ENCODE measurements at regions not wholly inside any gene's neighbourhood (a gene's known extent, or its start where the extent isn't known, plus 50 kb on each side); places are given as distances from the start of the nearest gene placed in this dataset.
"Not testable (repeated sequence)": the region's sequence is repeated elsewhere in the genome, so short reads cannot be mapped to it uniquely, and the experiment has no call there.

GRCh38 chr5:57923094-57923493 lies 440.5 kb upstream of the ACTBL2 start:
- not testable (repeated sequence) for H3K23ac ChIP-seq (ENCODE audit: low read length); H2BK5ac ChIP-seq (ENCODE audit: low read length); H3K56ac ChIP-seq (ENCODE audit: low read length); H3K79me2 ChIP-seq (ENCODE audit: control insufficient read depth, insufficient read depth, low read length); H3K4ac ChIP-seq (ENCODE audit: low read depth, low read length); H2AK5ac ChIP-seq (ENCODE audit: low read length); H3K18ac ChIP-seq (ENCODE audit: low read length); H4K5ac ChIP-seq (ENCODE audit: low read length); H2BK15ac ChIP-seq (replicated peaks; ENCODE audit: low read depth); H3K79me1 ChIP-seq (ENCODE audit: low read length); H4K8ac ChIP-seq (ENCODE audit: low read depth, low read length); H3K27me3 ChIP-seq (ENCODE audit: insufficient read depth, low read length, poor library complexity); H3K4me3 ChIP-seq (ENCODE audit: low read length); DNase-seq; H3K4me2 ChIP-seq (ENCODE audit: low read length); H2BK120ac ChIP-seq (ENCODE audit: low read depth, low read length); H3K27ac ChIP-seq (ENCODE audit: low read depth, low read length); H3K36me3 ChIP-seq (ENCODE audit: control insufficient read depth, insufficient read depth, low read length); H3K9ac ChIP-seq (ENCODE audit: low read length); H3K4me1 ChIP-seq (ENCODE audit: control insufficient read depth, low read depth, low read length)
- WGBS (ENCODE audit: extremely low coverage, insufficient coverage, low lambda C conversion rate), result no CpG with 5 or more reads among the region's 6 CpGs

GRCh38 chr5:57917004-57917403 lies 434.4 kb upstream of the ACTBL2 start:
- no peak overlapping the region for H3K18ac ChIP-seq (ENCODE audit: low read length)
- no peak overlapping the region for H3K4ac ChIP-seq (ENCODE audit: low read depth, low read length)
- H3K4me1 ChIP-seq (ENCODE audit: control insufficient read depth, low read depth, low read length), result no peaks in the 10 kb centered on the region
- no peak overlapping the region for H3K4me3 ChIP-seq (ENCODE audit: low read length)
- no peak overlapping the region for H4K8ac ChIP-seq (ENCODE audit: low read depth, low read length)
- H3K36me3 ChIP-seq (ENCODE audit: control insufficient read depth, insufficient read depth, low read length), result no peaks in the 10 kb centered on the region
- no peak overlapping the region for H3K23ac ChIP-seq (ENCODE audit: low read length)
- no peak overlapping the region for H3K56ac ChIP-seq (ENCODE audit: low read length)
- no peak overlapping the region for H2BK120ac ChIP-seq (ENCODE audit: low read depth, low read length)
- H2AK5ac ChIP-seq (ENCODE audit: low read length), result no peak overlapping the region
- H2BK15ac ChIP-seq (replicated peaks; ENCODE audit: low read depth), result no peak overlapping the region
- H3K27me3 ChIP-seq (ENCODE audit: insufficient read depth, low read length, poor library complexity), result no peaks in the 10 kb centered on the region
- H2BK5ac ChIP-seq (ENCODE audit: low read length), result no peak overlapping the region
- H3K79me1 ChIP-seq (ENCODE audit: low read length), result no peaks in the 10 kb centered on the region
- WGBS (ENCODE audit: extremely low coverage, insufficient coverage, low lambda C conversion rate), result no CpG with 5 or more reads among the region's 2 CpGs
- no peak overlapping the region for H3K9ac ChIP-seq (ENCODE audit: low read length)
- no peak for DNase-seq
- no peak overlapping the region for H3K27ac ChIP-seq (ENCODE audit: low read depth, low read length)
- H3K79me2 ChIP-seq (ENCODE audit: control insufficient read depth, insufficient read depth, low read length), result no peaks in the 10 kb centered on the region
- no peak overlapping the region for H3K4me2 ChIP-seq (ENCODE audit: low read length)
- no peak overlapping the region for H4K5ac ChIP-seq (ENCODE audit: low read length)

GRCh38 chr5:57915536-57915935 lies 432.9 kb upstream of the ACTBL2 start:
- H2BK15ac ChIP-seq (replicated peaks; ENCODE audit: low read depth), result no peak overlapping the region
- no CpG with 5 or more reads among the region's 3 CpGs for WGBS (ENCODE audit: extremely low coverage, insufficient coverage, low lambda C conversion rate)

GRCh38 chr5:57911438-57911837 lies 428.8 kb upstream of the ACTBL2 start:
- no peaks in the 10 kb centered on the region for H3K36me3 ChIP-seq (ENCODE audit: control insufficient read depth, insufficient read depth, low read length)

More at GRCh38 chr5:57915536-57915935, 432.9 kb upstream of the ACTBL2 start:
- Histone ChIP-seq H3K27ac (ENCODE audit: low read depth, low read length) (no peak overlapping the region), H3K4me3 (ENCODE audit: low read length) (no peak overlapping the region), H3K4ac (ENCODE audit: low read depth, low read length) (no peak overlapping the region), H2BK120ac (ENCODE audit: low read depth, low read length) (no peak overlapping the region), H3K4me1 (ENCODE audit: control insufficient read depth, low read depth, low read length) (no peaks in the 10 kb centered on the region), H2AK5ac (ENCODE audit: low read length) (no peak overlapping the region), H4K8ac (ENCODE audit: low read depth, low read length) (no peak overlapping the region), H3K18ac (ENCODE audit: low read length) (no peak overlapping the region), H2BK5ac (ENCODE audit: low read length) (no peak overlapping the region), H3K23ac (ENCODE audit: low read length) (no peak overlapping the region), H3K56ac (ENCODE audit: low read length) (no peak overlapping the region), H4K5ac (ENCODE audit: low read length) (no peak overlapping the region), H3K79me2 (ENCODE audit: control insufficient read depth, insufficient read depth, low read length) (no peaks in the 10 kb centered on the region), H3K36me3 (ENCODE audit: control insufficient read depth, insufficient read depth, low read length) (no peaks in the 10 kb centered on the region), H3K4me2 (ENCODE audit: low read length) (no peak overlapping the region), H3K9ac (ENCODE audit: low read length) (no peak overlapping the region), H3K79me1 (ENCODE audit: low read length) (no peaks in the 10 kb centered on the region), H3K27me3 (ENCODE audit: insufficient read depth, low read length, poor library complexity) (no peaks in the 10 kb centered on the region)
- no peak for DNase-seq

GRCh38 chr5:57906671-57907070 lies 424.1 kb upstream of the ACTBL2 start:
- H3K23ac ChIP-seq (ENCODE audit: low read length), result no peak overlapping the region
- no peak overlapping the region for H2AK5ac ChIP-seq (ENCODE audit: low read length)
- no peak overlapping the region for H2BK15ac ChIP-seq (replicated peaks; ENCODE audit: low read depth)
- no peak overlapping the region for H3K9ac ChIP-seq (ENCODE audit: low read length)
- no peak overlapping the region for H3K18ac ChIP-seq (ENCODE audit: low read length)
- WGBS (ENCODE audit: extremely low coverage, insufficient coverage, low lambda C conversion rate), result no CpG with 5 or more reads among the region's 6 CpGs
- no peak overlapping the region for H2BK120ac ChIP-seq (ENCODE audit: low read depth, low read length)
- no peak overlapping the region for H3K27ac ChIP-seq (ENCODE audit: low read depth, low read length)
- no peak overlapping the region for H4K5ac ChIP-seq (ENCODE audit: low read length)
- no peak for DNase-seq
- H3K36me3 ChIP-seq (ENCODE audit: control insufficient read depth, insufficient read depth, low read length), result no peaks in the 10 kb centered on the region
- H2BK5ac ChIP-seq (ENCODE audit: low read length), result no peak overlapping the region
- H3K27me3 ChIP-seq (ENCODE audit: insufficient read depth, low read length, poor library complexity), result no peaks in the 10 kb centered on the region
- H3K4ac ChIP-seq (ENCODE audit: low read depth, low read length), result no peak overlapping the region
- H3K56ac ChIP-seq (ENCODE audit: low read length), result no peak overlapping the region
- H3K4me1 ChIP-seq (ENCODE audit: control insufficient read depth, low read depth, low read length), result no peaks in the 10 kb centered on the region
- no peak overlapping the region for H4K8ac ChIP-seq (ENCODE audit: low read depth, low read length)
- no peaks in the 10 kb centered on the region for H3K79me1 ChIP-seq (ENCODE audit: low read length)
- no peak overlapping the region for H3K4me3 ChIP-seq (ENCODE audit: low read length)
- H3K4me2 ChIP-seq (ENCODE audit: low read length), result no peak overlapping the region
- H3K79me2 ChIP-seq (ENCODE audit: control insufficient read depth, insufficient read depth, low read length), result no peaks in the 10 kb centered on the region

More at GRCh38 chr5:57911438-57911837, 428.8 kb upstream of the ACTBL2 start:
- Histone ChIP-seq H4K5ac (ENCODE audit: low read length) (no peak overlapping the region), H3K9ac (ENCODE audit: low read length) (no peak overlapping the region), H3K18ac (ENCODE audit: low read length) (no peak overlapping the region), H2BK15ac (replicated peaks; ENCODE audit: low read depth) (no peak overlapping the region), H3K27me3 (ENCODE audit: insufficient read depth, low read length, poor library complexity) (no peaks in the 10 kb centered on the region), H3K4me2 (ENCODE audit: low read length) (no peak overlapping the region), H3K27ac (ENCODE audit: low read depth, low read length) (no peak overlapping the region), H3K4me1 (ENCODE audit: control insufficient read depth, low read depth, low read length) (no peaks in the 10 kb centered on the region), H2BK5ac (ENCODE audit: low read length) (no peak overlapping the region), H3K4me3 (ENCODE audit: low read length) (no peak overlapping the region), H3K23ac (ENCODE audit: low read length) (no peak overlapping the region), H3K79me2 (ENCODE audit: control insufficient read depth, insufficient read depth, low read length) (no peaks in the 10 kb centered on the region), H3K4ac (ENCODE audit: low read depth, low read length) (no peak overlapping the region), H4K8ac (ENCODE audit: low read depth, low read length) (no peak overlapping the region), H3K56ac (ENCODE audit: low read length) (no peak overlapping the region), H3K79me1 (ENCODE audit: low read length) (no peaks in the 10 kb centered on the region), H2AK5ac (ENCODE audit: low read length) (no peak overlapping the region), H2BK120ac (ENCODE audit: low read depth, low read length) (no peak overlapping the region)
- WGBS (ENCODE audit: extremely low coverage, insufficient coverage, low lambda C conversion rate), result no CpG with 5 or more reads among the region's 2 CpGs
- no peak for DNase-seq

- Histone ChIP-seq H3K18ac (ENCODE audit: low read length) (no peak overlapping the region), H2AK5ac (ENCODE audit: low read length) (no peak overlapping the region), H3K79me1 (ENCODE audit: low read length) (no peaks in the 10 kb centered on the region)
Measured at GRCh38 chr5:57903458-57903857, 420.8 kb upstream of the ACTBL2 start.

More at GRCh38 chr5:57903458-57903857, 420.8 kb upstream of the ACTBL2 start:
- Histone ChIP-seq H3K27me3 (ENCODE audit: insufficient read depth, low read length, poor library complexity) (no peaks in the 10 kb centered on the region), H3K79me2 (ENCODE audit: control insufficient read depth, insufficient read depth, low read length) (no peaks in the 10 kb centered on the region), H2BK120ac (ENCODE audit: low read depth, low read length) (no peak overlapping the region), H4K5ac (ENCODE audit: low read length) (no peak overlapping the region), H3K4ac (ENCODE audit: low read depth, low read length) (no peak overlapping the region), H3K4me1 (ENCODE audit: control insufficient read depth, low read depth, low read length) (no peaks in the 10 kb centered on the region), H3K36me3 (ENCODE audit: control insufficient read depth, insufficient read depth, low read length) (no peaks in the 10 kb centered on the region), H3K4me2 (ENCODE audit: low read length) (no peak overlapping the region), H3K4me3 (ENCODE audit: low read length) (no peak overlapping the region), H2BK15ac (replicated peaks; ENCODE audit: low read depth) (no peak overlapping the region), H3K23ac (ENCODE audit: low read length) (no peak overlapping the region), H3K9ac (ENCODE audit: low read length) (no peak overlapping the region), H3K27ac (ENCODE audit: low read depth, low read length) (no peak overlapping the region), H3K56ac (ENCODE audit: low read length) (no peak overlapping the region), H4K8ac (ENCODE audit: low read depth, low read length) (no peak overlapping the region), H2BK5ac (ENCODE audit: low read length) (no peak overlapping the region)
- DNase-seq, result no peak
